PC-9 (cell line): ENCODE measurements at regions not wholly inside any gene's neighbourhood (a gene's known extent, or its start where the extent isn't known, plus 50 kb on each side); places are given as distances from the start of the nearest gene placed in this dataset.

Source experiments
- EZH2 ChIP-seq: fragments of 200-600 bp; sonication (generic); IDR thresholded peaks from 2 replicates; pipeline ENCODE4 v1.8.0; 2017; ENCODE audit warnings: antibody characterized with exemption, low read depth
- TF ChIP-seq, protein P1 (sequence below): fragments of 200-600 bp; sonication (generic); conservative IDR thresholded peaks from 2 replicates; pipeline ENCODE4 v1.6.1; 2017; ENCODE audit warnings: mixed run types, antibody characterized with exemption, mild to moderate bottlenecking, moderate library complexity

DNA sequence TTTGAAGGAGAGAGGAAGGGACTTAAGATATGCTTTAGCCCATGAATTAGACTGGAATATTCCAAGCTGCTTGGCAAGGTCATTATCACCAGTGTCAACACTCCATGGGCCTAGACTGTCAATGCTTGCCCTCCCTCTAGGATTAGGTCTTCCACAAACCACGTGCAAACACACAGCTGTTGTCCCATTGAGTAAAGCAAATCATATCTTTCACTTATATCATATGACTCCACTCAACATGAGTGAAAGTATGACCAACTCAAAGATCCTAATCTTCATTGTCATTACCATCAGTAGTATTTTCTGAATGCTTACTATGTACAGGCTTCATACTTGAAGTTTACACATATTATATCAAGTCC is 57.0 kb upstream of the GRAMD2B start:
- TF ChIP-seq, protein P1, sequence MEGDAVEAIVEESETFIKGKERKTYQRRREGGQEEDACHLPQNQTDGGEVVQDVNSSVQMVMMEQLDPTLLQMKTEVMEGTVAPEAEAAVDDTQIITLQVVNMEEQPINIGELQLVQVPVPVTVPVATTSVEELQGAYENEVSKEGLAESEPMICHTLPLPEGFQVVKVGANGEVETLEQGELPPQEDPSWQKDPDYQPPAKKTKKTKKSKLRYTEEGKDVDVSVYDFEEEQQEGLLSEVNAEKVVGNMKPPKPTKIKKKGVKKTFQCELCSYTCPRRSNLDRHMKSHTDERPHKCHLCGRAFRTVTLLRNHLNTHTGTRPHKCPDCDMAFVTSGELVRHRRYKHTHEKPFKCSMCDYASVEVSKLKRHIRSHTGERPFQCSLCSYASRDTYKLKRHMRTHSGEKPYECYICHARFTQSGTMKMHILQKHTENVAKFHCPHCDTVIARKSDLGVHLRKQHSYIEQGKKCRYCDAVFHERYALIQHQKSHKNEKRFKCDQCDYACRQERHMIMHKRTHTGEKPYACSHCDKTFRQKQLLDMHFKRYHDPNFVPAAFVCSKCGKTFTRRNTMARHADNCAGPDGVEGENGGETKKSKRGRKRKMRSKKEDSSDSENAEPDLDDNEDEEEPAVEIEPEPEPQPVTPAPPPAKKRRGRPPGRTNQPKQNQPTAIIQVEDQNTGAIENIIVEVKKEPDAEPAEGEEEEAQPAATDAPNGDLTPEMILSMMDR = no peak
- no peak for TF ChIP-seq EZH2
